HG03064 (cell line): ENCODE measurements at regions not wholly inside any gene's neighbourhood (a gene's known extent, or its start where the extent isn't known, plus 50 kb on each side); places are given as distances from the start of the nearest gene placed in this dataset.

ENCODE experiments used
- ATAC-seq: cut with Tn5 transposase; IDR thresholded peaks from one replicate; pipeline ENCODE4 v1.9.1; 2021; ENCODE audit warnings: low read depth; ENCODE audit not compliant: unreplicated experiment

- no peak for ATAC-seq
Observed at GRCh38 chr21:18931237-18931636, 527.7 kb upstream of the TMPRSS15 start.

GRCh38 chr21:18937337-18937736 lies 533.8 kb upstream of the TMPRSS15 start:
- ATAC-seq: no peak

- ATAC-seq: no peak
Observed at GRCh38 chr21:18940791-18941190, 537.2 kb upstream of the TMPRSS15 start.

- ATAC-seq: no peak
Observed at GRCh38 chr21:18950045-18950740, 546.6 kb upstream of the TMPRSS15 start.

GRCh38 chr21:18951271-18952038 lies 547.9 kb upstream of the TMPRSS15 start:
- ATAC-seq: no peak

GRCh38 chr21:18954441-18954844 lies 550.9 kb upstream of the TMPRSS15 start:
- no peak for ATAC-seq

- ATAC-seq: no peak
Observed at GRCh38 chr21:18959817-18960216, 556.2 kb upstream of the TMPRSS15 start.

GRCh38 chr21:18960306-18960705 lies 556.7 kb upstream of the TMPRSS15 start:
- no peak for ATAC-seq

GRCh38 chr21:18970416-18970815 lies 566.8 kb upstream of the TMPRSS15 start:
- ATAC-seq: no peak

GRCh38 chr21:18970941-18971340 lies 567.4 kb upstream of the TMPRSS15 start:
- ATAC-seq: no peak

- no peak for ATAC-seq
Observed at GRCh38 chr21:18985584-18985983, 582.0 kb upstream of the TMPRSS15 start.

- ATAC-seq: no peak
Observed at GRCh38 chr21:18986197-18986596, 582.6 kb upstream of the TMPRSS15 start.

- no peak for ATAC-seq
Observed at GRCh38 chr21:18987520-18988026, 584.0 kb upstream of the TMPRSS15 start.

- ATAC-seq: no peak
Observed at GRCh38 chr21:18989953-18990495, 586.4 kb upstream of the TMPRSS15 start.

GRCh38 chr21:18991846-18992245 lies 588.3 kb upstream of the TMPRSS15 start:
- no peak for ATAC-seq

GRCh38 chr21:19010251-19010650 lies 606.7 kb upstream of the TMPRSS15 start:
- ATAC-seq: no peak

GRCh38 chr21:19010996-19011395 lies 607.4 kb upstream of the TMPRSS15 start:
- ATAC-seq: no peak

GRCh38 chr21:19011451-19011850 lies 607.9 kb upstream of the TMPRSS15 start:
- no peak for ATAC-seq

- no peak for ATAC-seq
Observed at GRCh38 chr21:19013916-19014315, 610.3 kb upstream of the TMPRSS15 start.

- no peak for ATAC-seq
Observed at GRCh38 chr21:19018529-19018928, 614.9 kb upstream of the TMPRSS15 start.

GRCh38 chr21:19022978-19023377 lies 619.4 kb upstream of the TMPRSS15 start:
- no peak for ATAC-seq

GRCh38 chr21:19026911-19027310 lies 623.3 kb upstream of the TMPRSS15 start:
- no peak for ATAC-seq
